B cell (primary cell): ENCODE measurements at regions not wholly inside any gene's neighbourhood (a gene's known extent, or its start where the extent isn't known, plus 50 kb on each side); places are given as distances from the start of the nearest gene placed in this dataset.

Source experiments
- EZH2 ChIP-seq: IDR thresholded peaks from 2 replicates; pipeline ENCODE4 v1.6.1; 2012; ENCODE audit warnings: borderline replicate concordance, low read depth, mild to moderate bottlenecking, moderate library complexity, low read length; ENCODE audit not compliant: insufficient read depth, poor library complexity, severe bottlenecking
- TF ChIP-seq, protein P1 (sequence below): fragments of 200-600 bp; IDR thresholded peaks from one replicate; pipeline ENCODE4 v1.8.0; 2022; ENCODE audit warnings: antibody characterized with exemption, mild to moderate bottlenecking

DNA sequence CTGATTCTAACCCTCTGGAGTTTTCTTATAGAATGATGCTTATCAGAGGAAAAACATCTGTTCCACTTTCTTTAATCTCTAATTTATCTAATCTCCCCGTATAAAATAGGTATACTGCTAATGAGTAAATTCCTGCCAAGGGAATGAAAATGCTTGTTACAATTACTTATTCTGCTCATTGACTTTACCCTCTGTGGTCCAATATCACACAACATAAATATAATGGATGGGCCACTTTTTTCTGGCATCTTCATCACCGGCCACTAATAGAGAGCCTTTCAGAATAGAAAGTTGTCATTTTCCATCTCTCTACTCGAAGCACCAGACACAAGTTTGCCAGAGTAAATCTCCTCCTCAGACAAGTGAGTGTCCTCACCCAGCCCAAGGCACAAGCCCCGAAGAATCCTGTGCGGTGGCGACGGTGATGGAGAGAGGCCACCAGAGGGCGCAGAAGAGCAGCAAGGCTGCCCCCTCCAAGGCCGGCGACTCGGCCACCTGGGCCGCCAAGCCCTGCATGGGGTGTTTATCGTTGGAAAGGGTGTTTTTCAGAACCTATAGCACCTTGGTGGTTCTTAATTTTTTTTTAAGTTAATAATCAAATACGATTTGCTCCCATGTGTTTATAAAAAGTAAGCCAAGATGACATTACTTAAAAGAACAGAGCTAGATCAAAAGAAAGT is 212.9 kb upstream of the ARID1B start:
- TF ChIP-seq, protein P1, sequence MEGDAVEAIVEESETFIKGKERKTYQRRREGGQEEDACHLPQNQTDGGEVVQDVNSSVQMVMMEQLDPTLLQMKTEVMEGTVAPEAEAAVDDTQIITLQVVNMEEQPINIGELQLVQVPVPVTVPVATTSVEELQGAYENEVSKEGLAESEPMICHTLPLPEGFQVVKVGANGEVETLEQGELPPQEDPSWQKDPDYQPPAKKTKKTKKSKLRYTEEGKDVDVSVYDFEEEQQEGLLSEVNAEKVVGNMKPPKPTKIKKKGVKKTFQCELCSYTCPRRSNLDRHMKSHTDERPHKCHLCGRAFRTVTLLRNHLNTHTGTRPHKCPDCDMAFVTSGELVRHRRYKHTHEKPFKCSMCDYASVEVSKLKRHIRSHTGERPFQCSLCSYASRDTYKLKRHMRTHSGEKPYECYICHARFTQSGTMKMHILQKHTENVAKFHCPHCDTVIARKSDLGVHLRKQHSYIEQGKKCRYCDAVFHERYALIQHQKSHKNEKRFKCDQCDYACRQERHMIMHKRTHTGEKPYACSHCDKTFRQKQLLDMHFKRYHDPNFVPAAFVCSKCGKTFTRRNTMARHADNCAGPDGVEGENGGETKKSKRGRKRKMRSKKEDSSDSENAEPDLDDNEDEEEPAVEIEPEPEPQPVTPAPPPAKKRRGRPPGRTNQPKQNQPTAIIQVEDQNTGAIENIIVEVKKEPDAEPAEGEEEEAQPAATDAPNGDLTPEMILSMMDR, result peak; percentile 98
- TF ChIP-seq EZH2, result no peak
